B cell (primary cell): ENCODE measurements at regions not wholly inside any gene's neighbourhood (a gene's known extent, or its start where the extent isn't known, plus 50 kb on each side); places are given as distances from the start of the nearest gene placed in this dataset.
A peak's percentile ranks its signal among the peaks of the same experiment; 100 is the strongest.

Experiments
- ATAC-seq: fragments of 200-7000 bp; cut with Tn5 transposase; one replicate; pipeline ENCODE4 v1.10.0; 2021; ENCODE audit warnings: low read depth, mild to moderate bottlenecking, moderate number of reproducible peaks, moderate library complexity
- CTCF ChIA-PET: fragments of 350-600 bp; sonication (Branson Sonifier 250); formaldehyde crosslinking; loops from one replicate; lab custom pipeline; 2021; ENCODE audit warnings: antibody characterized with exemption, inconsistent platforms; lab: Charles Lee
- POLR2A ChIA-PET: fragments of 350-600 bp; sonication (Branson Sonifier 250); formaldehyde crosslinking; loops from one replicate; lab custom pipeline; 2021; ENCODE audit warnings: antibody characterized with exemption; lab: Charles Lee
- DNase-seq: peaks from one replicate; pipeline ENCODE4 v3.0.0; 2013
- H2AFZ ChIP-seq: 2 replicates; pipeline ENCODE4 v1.6.1; 2012; ENCODE audit warnings: mild to moderate bottlenecking, low read depth, low read length; ENCODE audit not compliant: insufficient read depth, poor library complexity, severe bottlenecking
- H3K27ac ChIP-seq, 2 donors: 1 replicate in 1 of 2; 2 replicates in 1 of 2; pipeline ENCODE4 v1.5.1; 2012 to 2013; ENCODE audit warnings: low read length in 2 of 2, mild to moderate bottlenecking in 2 of 2, moderate library complexity in 1 of 2
- H3K27me3 ChIP-seq, 4 experiments: fragments of 200-600 bp in 1 of 4; sonication (generic) in 1 of 4; replicated peaks in 1 of 4; 1 replicate in 2 of 4; 2 replicates in 2 of 4; pipeline versions ENCODE4 v1.6.1 to v1.7.0; 2013 to 2016; ENCODE audit warnings: low read length in 3 of 4, mild to moderate bottlenecking in 2 of 4, mixed read lengths in 1 of 4, moderate library complexity in 1 of 4; ENCODE audit not compliant: insufficient read depth in 4 of 4, control insufficient read depth in 3 of 4; ENCODE audit errors: control extremely low read depth in 1 of 4
- H3K36me3 ChIP-seq, 2 experiments: replicated peaks in 1 of 2; 1 replicate in 1 of 2; 2 replicates in 1 of 2; pipeline versions ENCODE4 v1.6.1 to v1.7.1; 2013; ENCODE audit warnings: low read length in 1 of 2; ENCODE audit not compliant: insufficient read depth in 2 of 2, control insufficient read depth in 1 of 2; ENCODE audit errors: control extremely low read depth in 1 of 2, extremely low read depth in 1 of 2
- H3K4me1 ChIP-seq, 2 donors: fragments of 200-600 bp in 1 of 2; sonication (generic) in 1 of 2; 1 replicate in 1 of 2; 2 replicates in 1 of 2; pipeline versions ENCODE4 v1.5.1 to v1.6.1; 2013 to 2017; ENCODE audit warnings: low read length in 2 of 2; ENCODE audit not compliant: control insufficient read depth in 2 of 2, insufficient read depth in 2 of 2
- H3K4me2 ChIP-seq: replicated peaks from 2 replicates; pipeline ENCODE3; 2012; ENCODE audit warnings: mild to moderate bottlenecking, low read depth, low read length; ENCODE audit not compliant: poor library complexity, severe bottlenecking
- H3K4me3 ChIP-seq, 5 experiments: fragments of 200-600 bp in 1 of 5; sonication (generic) in 1 of 5; 1 replicate in 3 of 5; 2 replicates in 2 of 5; pipeline versions ENCODE4 v1.5.1 to v1.7.0; 2011 to 2016; ENCODE audit warnings: low read length in 4 of 5, mild to moderate bottlenecking in 4 of 5, low read depth in 2 of 5, control low read depth in 1 of 5, moderate library complexity in 1 of 5; ENCODE audit not compliant: insufficient read depth in 1 of 5; ENCODE audit errors: control extremely low read depth in 1 of 5, extremely low read depth in 1 of 5
- H3K79me2 ChIP-seq: fragments of 200-600 bp; sonication (generic); one replicate; pipeline ENCODE4 v1.6.0; 2016; ENCODE audit warnings: low read length; ENCODE audit not compliant: control insufficient read depth, insufficient read depth
- H3K9ac ChIP-seq: fragments of 200-600 bp; sonication (generic); 2 replicates; pipeline ENCODE4 v1.6.1; 2017; ENCODE audit warnings: mild to moderate bottlenecking, low read length, moderate library complexity
- H3K9me3 ChIP-seq, 3 donors: one replicate each; pipeline versions ENCODE4 v1.6.1 to v1.7.1; 2013; ENCODE audit warnings: low read length in 2 of 3; ENCODE audit not compliant: control insufficient read depth in 2 of 3, insufficient read depth in 1 of 3; ENCODE audit errors: control extremely low read depth in 1 of 3
- H4K20me1 ChIP-seq: 2 replicates; pipeline ENCODE4 v1.6.0; 2012; ENCODE audit warnings: mild to moderate bottlenecking, low read length; ENCODE audit not compliant: insufficient read depth, control insufficient read depth, poor library complexity, severe bottlenecking
- H3K27ac Mint-ChIP-seq: one replicate; pipeline ENCODE4 v1.8.0; 2021; ENCODE audit warnings: mixed read lengths
- H3K27me3 Mint-ChIP-seq: one replicate; pipeline ENCODE4 v1.8.0; 2021; ENCODE audit warnings: mixed read lengths
- H3K4me1 Mint-ChIP-seq: one replicate; pipeline ENCODE4 v1.8.0; 2021; ENCODE audit warnings: mixed read lengths
- H3K4me3 Mint-ChIP-seq: one replicate; pipeline ENCODE4 v1.8.0; 2021; ENCODE audit warnings: mixed read lengths
- H3K9me3 Mint-ChIP-seq: one replicate; pipeline ENCODE4 v1.8.0; 2022; ENCODE audit warnings: mixed read lengths; ENCODE audit not compliant: insufficient read depth
- CTCF ChIP-seq: fragments of 200-600 bp; IDR thresholded peaks from one replicate; pipeline ENCODE4 v1.8.0; 2022; ENCODE audit warnings: antibody characterized with exemption, mild to moderate bottlenecking
- EZH2 ChIP-seq: IDR thresholded peaks from 2 replicates; pipeline ENCODE4 v1.6.1; 2012; ENCODE audit warnings: borderline replicate concordance, low read depth, mild to moderate bottlenecking, moderate library complexity, low read length; ENCODE audit not compliant: insufficient read depth, poor library complexity, severe bottlenecking
- WGBS: methylation state at CpG from one replicate; pipeline ENCODE4 v1.1.5; 2013; ENCODE audit warnings: missing lambda C conversion rate; ENCODE audit not compliant: insufficient coverage; 5-methylcytosine and 5-hydroxymethylcytosine counted together
- intact Hi-C: fragments of 100-400 bp; cut with micrococcal nuclease; formaldehyde crosslinking; loops from one replicate; pipeline ENCODE4 v1.10.0; 2022

GRCh38 chr9:129258823-129259301, 80.8 kb upstream of the IER5L start:
- ATAC-seq (no peak), DNase-seq (peak; percentile 29)
- Histone ChIP-seq H3K27ac (no peak overlapping the region), H3K9me3 (peaks cover 0 to 12% (median 0%) of the 10 kb centered on the region in 3 donors), H2AFZ (no peak overlapping the region), H4K20me1 (no peaks in the 10 kb centered on the region), H3K4me1 (peaks cover 15 to 23% of the 10 kb centered on the region in 2 donors), H3K9ac (peak overlapping the region; percentile 29), H3K79me2 (no peaks in the 10 kb centered on the region), H3K27me3 (peaks cover 0 to 60% (median 26%) of the 10 kb centered on the region in 4 experiments), H3K36me3 (no peaks in the 10 kb centered on the region), H3K4me3 (peak overlapping the region in 3 of 5 experiments; percentile 14 to 40 (median 37)), H3K4me2 (peak overlapping the region; percentile 74)
- intact Hi-C loops = no loop called here
- ChIA-PET POLR2A (no interaction called here), CTCF (no interaction called here)
- TF ChIP-seq EZH2 (no peak), CTCF (no peak)
- Mint-ChIP-seq H3K4me1 (peaks cover 17% of the 10 kb centered on the region), H3K27me3 (peaks cover 83% of the 10 kb centered on the region), H3K27ac (no peak overlapping the region), H3K4me3 (peak overlapping the region; percentile 69), H3K9me3 (no peaks in the 10 kb centered on the region)
- WGBS = 27% methylated on average over 9 of the region's 18 CpGs

GRCh38 chr9:129258124-129258822, 80.2 kb upstream of the IER5L start:
- ATAC-seq (peak; percentile 82), DNase-seq (peak; percentile 78)
- peak overlapping the region; percentile 69 for H3K4me3 Mint-ChIP-seq
- Histone ChIP-seq H3K36me3 (no peaks in the 10 kb centered on the region), H3K9me3 (peaks cover 0 to 12% (median 0%) of the 10 kb centered on the region in 3 donors), H2AFZ (no peak overlapping the region), H3K4me3 (peak overlapping the region in 3 of 5 experiments; percentile 14 to 40 (median 37)), H4K20me1 (no peaks in the 10 kb centered on the region), H3K4me1 (peaks cover 15 to 23% of the 10 kb centered on the region in 2 donors), H3K4me2 (peak overlapping the region; percentile 74), H3K9ac (peak overlapping the region; percentile 29), H3K79me2 (no peaks in the 10 kb centered on the region), H3K27me3 (peaks cover 0 to 62% (median 26%) of the 10 kb centered on the region in 4 experiments), H3K27ac (no peak overlapping the region)
- TF ChIP-seq CTCF (no peak), EZH2 (no peak)
- H3K27me3 Mint-ChIP-seq = peaks cover 78% of the 10 kb centered on the region
- 12% methylated on average over 56 of the region's 62 CpGs for WGBS
- intact Hi-C loops = no loop called here
- POLR2A ChIA-PET = no interaction called here
- CTCF ChIA-PET = no interaction called here
- H3K27ac Mint-ChIP-seq = no peak overlapping the region
- H3K9me3 Mint-ChIP-seq = no peaks in the 10 kb centered on the region
- H3K4me1 Mint-ChIP-seq = peaks cover 17% of the 10 kb centered on the region
